ENCODE measurements at regions not wholly inside any gene's neighbourhood (a gene's known extent, or its start where the extent isn't known, plus 50 kb on each side); places are given as distances from the start of the nearest gene placed in this dataset.

GRCh38 chr7:116357781-116358670 lies 141.5 kb upstream of the CAV2 start:
- Histone ChIP-seq H3K4me1 (ENCODE audit: insufficient read depth, low read length, poor library complexity, severe bottlenecking) (no peaks in the 10 kb centered on the region), H3K4me2 (ENCODE audit: low read length) (no peak overlapping the region), H3K9me3 (ENCODE audit: low read length) (no peaks in the 10 kb centered on the region), H4K20me1 (ENCODE audit: insufficient read depth, low read length) (no peaks in the 10 kb centered on the region), H3K79me2 (ENCODE audit: insufficient read depth, low read depth, low read length) (no peaks in the 10 kb centered on the region), H3K4me3 (ENCODE audit: low read depth, low read length, poor library complexity, severe bottlenecking) (no peak overlapping the region), H2AFZ (ENCODE audit: low read length) (no peak overlapping the region), H3K9me2 (ENCODE audit: insufficient read depth, low read length) (no peaks in the 10 kb centered on the region), H3K36me3 (ENCODE audit: insufficient read depth, low read length) (no peaks in the 10 kb centered on the region), H3K27ac (ENCODE audit: low read depth, low read length, poor library complexity, severe bottlenecking) (no peak overlapping the region)
- CTCF ChIA-PET (ENCODE audit: unreplicated experiment) = no interaction called here
- TF ChIP-seq EZH2phosphoT487 (IDR thresholded peaks at IDR 0.05; ENCODE audit: borderline replicate concordance, low read depth, low read length) (no peak), CTCF (conservative IDR thresholded peaks at IDR 0.05; ENCODE audit: low read length) (no peak)
- BruUV-seq (replicated peaks) = no TSS peak
- POLR2A ChIA-PET = no interaction called here
- intact Hi-C loops (cut with micrococcal nuclease; ENCODE audit: unreplicated experiment) = no loop called here
- DNase-seq (ENCODE audit: low spot score) = no peak

GRCh38 chr7:116361767-116362166 lies 137.8 kb upstream of the CAV2 start:
- TF ChIP-seq EZH2phosphoT487 (IDR thresholded peaks at IDR 0.05; ENCODE audit: borderline replicate concordance, low read depth, low read length) = no peak
- TF ChIP-seq CTCF (conservative IDR thresholded peaks at IDR 0.05; ENCODE audit: low read length) = no peak
- DNase-seq (ENCODE audit: low spot score) = no peak
- no peak overlapping the region for H3K4me3 ChIP-seq (ENCODE audit: low read depth, low read length, poor library complexity, severe bottlenecking)
- no TSS peak for BruUV-seq (replicated peaks)
- intact Hi-C loops (cut with micrococcal nuclease; ENCODE audit: unreplicated experiment) = no loop called here
- H3K4me2 ChIP-seq (ENCODE audit: low read length) = no peak overlapping the region
- H3K79me2 ChIP-seq (ENCODE audit: insufficient read depth, low read depth, low read length) = no peaks in the 10 kb centered on the region
- H4K20me1 ChIP-seq (ENCODE audit: insufficient read depth, low read length) = no peaks in the 10 kb centered on the region
- no peak overlapping the region for H3K27ac ChIP-seq (ENCODE audit: low read depth, low read length, poor library complexity, severe bottlenecking)
- H2AFZ ChIP-seq (ENCODE audit: low read length) = no peak overlapping the region
- no peaks in the 10 kb centered on the region for H3K9me3 ChIP-seq (ENCODE audit: low read length)
- no peaks in the 10 kb centered on the region for H3K36me3 ChIP-seq (ENCODE audit: insufficient read depth, low read length)
- no peaks in the 10 kb centered on the region for H3K4me1 ChIP-seq (ENCODE audit: insufficient read depth, low read length, poor library complexity, severe bottlenecking)
- ChIA-PET CTCF (ENCODE audit: unreplicated experiment) (no interaction called here), POLR2A (interaction anchor here (0.6 kb wide), 1 partner anchor 23 kb away, joined by 3 read pairs; no protein-coding TSS in a partner anchor)
- no peaks in the 10 kb centered on the region for H3K9me2 ChIP-seq (ENCODE audit: insufficient read depth, low read length)

Data from OCI-LY7 (cell line).